Panc1 (cell line): ENCODE measurements at regions not wholly inside any gene's neighbourhood (a gene's known extent, or its start where the extent isn't known, plus 50 kb on each side); places are given as distances from the start of the nearest gene placed in this dataset.

Experiments used
- ATAC-seq: fragments of 200-7000 bp; cut with Tn5 transposase; 2 replicates; pipeline ENCODE4 v1.9.1; 2020; ENCODE audit warnings: mild to moderate bottlenecking, moderate library complexity
- BruUV-seq: library from RNA; stranded (reverse); fragments of 400-500 nt; replicated peaks from 2 replicates; lab custom pipeline; 2021; lab: Mats Ljungman, UMichigan
- CTCF ChIA-PET: fragments of 300-600 bp; sonication (Branson Sonifier 250); formaldehyde crosslinking; loops from one replicate; lab custom pipeline; 2022; ENCODE audit warnings: antibody characterized with exemption; lab: Charles Lee
- POLR2A ChIA-PET: fragments of 300-600 bp; sonication (Branson Sonifier 250); formaldehyde crosslinking; loops from one replicate; lab custom pipeline; 2022; ENCODE audit warnings: antibody characterized with exemption; lab: Charles Lee
- DNase-seq: peaks from one replicate; pipeline ENCODE4 v3.0.0-alpha.2; 2010; ENCODE audit warnings: low read depth, low spot score
- H3K27ac ChIP-seq: 2 replicates; pipeline ENCODE4 v1.5.1; 2011; ENCODE audit warnings: mild to moderate bottlenecking, low read length, inconsistent platforms
- H3K27me3 ChIP-seq: fragments of 200-500 bp; sonication (Bioruptor generic); 2 replicates; pipeline ENCODE4 v1.6.0; 2014; ENCODE audit warnings: low read length, inconsistent platforms; ENCODE audit not compliant: control insufficient read depth, insufficient read depth
- H3K36me3 ChIP-seq: fragments of 200-500 bp; sonication (Bioruptor generic); 2 replicates; pipeline ENCODE4 v1.5.1; 2014; ENCODE audit warnings: inconsistent platforms, mild to moderate bottlenecking, low read length, moderate library complexity; ENCODE audit not compliant: control insufficient read depth, insufficient read depth
- H3K4me1 ChIP-seq: 2 replicates; pipeline ENCODE4 v1.5.1; 2011; ENCODE audit warnings: inconsistent platforms, mild to moderate bottlenecking, low read length, moderate library complexity; ENCODE audit not compliant: control insufficient read depth, insufficient read depth
- H3K4me3 ChIP-seq, 2 experiments: 2 replicates each; pipeline ENCODE4 v1.5.1; 2011 to 2012; ENCODE audit warnings: low read depth in 2 of 2, low read length in 2 of 2, mild to moderate bottlenecking in 2 of 2, inconsistent platforms in 1 of 2, moderate library complexity in 1 of 2
- H3K9me3 ChIP-seq: fragments of 200-500 bp; sonication (Bioruptor generic); 2 replicates; pipeline ENCODE4 v1.5.1; 2014; ENCODE audit warnings: low read depth, mild to moderate bottlenecking, inconsistent platforms, low read length, moderate library complexity; ENCODE audit not compliant: control insufficient read depth, insufficient read depth
- CTCF ChIP-seq: fragments of 450-650 bp; IDR thresholded peaks from 2 replicates; pipeline ENCODE4 v1.5.1; 2017; ENCODE audit warnings: mild to moderate bottlenecking
- POLR2AphosphoS5 ChIP-seq: IDR thresholded peaks from 2 replicates; pipeline ENCODE4 v1.6.1; 2012; ENCODE audit warnings: mild to moderate bottlenecking, low read depth, low read length, moderate library complexity
- REST ChIP-seq, 2 experiments: IDR thresholded peaks; 2 replicates each; pipeline ENCODE4 v1.6.1; 2011 to 2012; ENCODE audit warnings: low read depth in 2 of 2, control low read depth in 1 of 2, low read length in 1 of 2, mild to moderate bottlenecking in 1 of 2, moderate library complexity in 1 of 2; ENCODE audit not compliant: insufficient read depth in 1 of 2
- SIN3A ChIP-seq: IDR thresholded peaks from 2 replicates; pipeline ENCODE4 v1.6.1; 2012; ENCODE audit warnings: low read depth, mild to moderate bottlenecking, low read length, moderate library complexity, borderline replicate concordance; ENCODE audit not compliant: insufficient read depth
- TCF7L2 ChIP-seq: IDR thresholded peaks from 2 replicates; pipeline ENCODE4 v1.6.1; 2011; ENCODE audit warnings: mild to moderate bottlenecking, low read depth, low read length, inconsistent platforms
- in situ Hi-C: cut with HindIII; loops from 2 replicates; pipeline ENCODE4 v1.10.0; 2016; ENCODE audit warnings: low sequenced_read_pairs, low pct_unique_long_range_greater_than_20kb
- intact Hi-C: fragments of 100-400 bp; cut with micrococcal nuclease; formaldehyde crosslinking; loops from one replicate; pipeline ENCODE4 v1.10.0; 2022; ENCODE audit not compliant: unreplicated experiment

DNA sequence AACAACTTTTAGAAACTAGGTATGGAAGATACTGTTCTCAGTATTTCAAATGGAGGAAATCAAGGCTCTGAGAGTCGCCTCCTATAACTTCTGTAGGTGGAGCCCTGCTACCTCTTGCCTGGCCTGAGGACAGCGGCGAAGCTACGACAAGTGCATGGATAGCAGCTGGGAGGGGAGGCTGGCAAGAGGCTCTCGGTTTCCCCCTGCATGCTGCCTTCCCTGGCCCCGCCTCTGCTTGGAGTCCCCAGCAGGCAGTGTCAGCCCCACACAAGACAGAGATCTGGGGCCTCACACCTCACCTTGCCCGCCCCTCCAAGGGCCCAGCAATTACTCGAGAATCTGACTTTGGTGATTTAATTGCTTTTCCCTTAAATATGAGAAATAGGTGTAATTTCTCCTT, 107.6 kb upstream of the POU3F3 start:
- intact Hi-C loops (no loop called here), in situ Hi-C loops (no loop called here)
- ATAC-seq (no peak), DNase-seq (no peak)
- Histone ChIP-seq H3K9me3 (no peaks in the 10 kb centered on the region), H3K27ac (no peak overlapping the region), H3K4me3 (no peak overlapping the region), H3K4me1 (no peaks in the 10 kb centered on the region), H3K36me3 (no peaks in the 10 kb centered on the region), H3K27me3 (no peaks in the 10 kb centered on the region; the same call in 1 of the 2 replicates)
- POLR2A ChIA-PET = no interaction called here
- CTCF ChIA-PET = no interaction called here
- no TSS peak for BruUV-seq
- TF ChIP-seq SIN3A (no peak), CTCF (no peak), TCF7L2 (no peak), POLR2AphosphoS5 (no peak), REST (IDR thresholded peaks at IDR 0.05; ENCODE audit: insufficient read depth in 1 of 2, low read depth in 2 of 2, low read length in 1 of 2) (no peak)

DNA sequence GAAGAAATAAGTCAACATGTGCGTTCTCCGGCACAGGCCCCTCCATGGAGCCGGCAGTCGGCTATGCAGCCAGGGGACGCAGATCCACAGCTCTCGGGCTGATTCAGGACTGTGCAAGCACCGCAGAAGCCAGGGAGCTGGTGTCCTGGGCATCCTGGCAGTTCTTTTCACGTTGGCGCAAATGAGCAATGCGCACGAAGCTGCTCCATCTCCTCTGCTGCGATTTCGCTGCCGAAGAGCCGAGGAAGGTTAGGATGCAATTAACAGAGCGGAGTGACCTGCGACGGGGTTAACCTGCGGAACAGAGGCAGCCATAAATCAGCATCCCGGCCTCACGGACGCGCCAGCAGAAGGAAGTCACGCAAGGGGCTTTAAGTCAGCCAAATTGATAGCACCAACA, 107.1 kb upstream of the POU3F3 start:
- H3K27me3 ChIP-seq = no peaks in the 10 kb centered on the region; the same call in 1 of the 2 replicates
- no TSS peak for BruUV-seq
- no peaks in the 10 kb centered on the region for H3K9me3 ChIP-seq
- no peaks in the 10 kb centered on the region for H3K4me1 ChIP-seq
- CTCF ChIA-PET = no interaction called here
- no peaks in the 10 kb centered on the region for H3K36me3 ChIP-seq
- intact Hi-C loops (no loop called here), in situ Hi-C loops (no loop called here)
- TF ChIP-seq CTCF (no peak), REST (IDR thresholded peaks at IDR 0.05; ENCODE audit: insufficient read depth in 1 of 2, low read depth in 2 of 2, low read length in 1 of 2) (no peak), TCF7L2 (no peak), SIN3A (no peak), POLR2AphosphoS5 (no peak)
- POLR2A ChIA-PET = no interaction called here
- H3K4me3 ChIP-seq = no peak overlapping the region
- DNase-seq = no peak
- ATAC-seq = no peak
- no peak overlapping the region for H3K27ac ChIP-seq
